Astrocyte of the cerebellum (primary cell): ENCODE measurements at regions not wholly inside any gene's neighbourhood (a gene's known extent, or its start where the extent isn't known, plus 50 kb on each side); places are given as distances from the start of the nearest gene placed in this dataset.

Source experiments
- DNase-seq: peaks from one replicate; pipeline ENCODE4 v3.0.0-alpha.2; 2011; ENCODE audit warnings: low read depth
- H3K4me3 ChIP-seq: 2 replicates; pipeline ENCODE4 v1.5.1; 2011; ENCODE audit warnings: mild to moderate bottlenecking, low read depth, low read length, moderate library complexity
- in situ Hi-C: cut with HindIII; loops from 2 replicates; pipeline ENCODE4 v1.10.0; 2017; ENCODE audit warnings: low sequenced_read_pairs
- TF ChIP-seq, protein P1 (sequence below): IDR thresholded peaks from 2 replicates; pipeline ENCODE4 v1.5.1; 2012; ENCODE audit warnings: low read length, low read depth, moderate library complexity, mild to moderate bottlenecking; ENCODE audit errors: missing control alignments

DNA sequence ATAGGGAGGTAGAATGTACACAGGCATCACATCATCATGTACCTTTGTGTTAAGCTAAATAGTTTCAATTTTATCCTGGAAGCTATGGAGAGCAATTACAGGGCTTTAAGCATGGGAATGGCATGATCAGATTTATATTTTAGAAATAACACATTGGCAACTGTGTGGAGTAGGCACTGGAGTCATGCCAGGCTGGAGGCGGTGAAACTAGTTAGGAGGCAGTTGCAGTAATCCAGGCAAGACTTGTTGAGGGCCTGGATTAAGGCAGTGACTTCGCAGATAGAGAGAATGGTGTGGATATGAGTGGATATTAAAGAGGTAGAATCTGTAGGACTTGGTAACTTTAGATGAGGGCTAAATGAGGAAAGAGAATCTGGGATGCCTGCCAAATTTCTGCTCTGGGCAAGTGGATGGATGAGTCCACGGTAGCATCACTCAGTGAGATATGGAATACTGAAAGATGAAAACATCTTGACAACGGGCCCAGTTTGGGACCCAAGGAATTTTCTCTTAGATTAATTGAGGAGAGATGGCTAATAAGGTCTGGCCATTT, 506.2 kb downstream of the FGF9 start:
- no peak for DNase-seq
- H3K4me3 ChIP-seq = no peak overlapping the region
- in situ Hi-C loops = no loop called here
- TF ChIP-seq, protein P1, sequence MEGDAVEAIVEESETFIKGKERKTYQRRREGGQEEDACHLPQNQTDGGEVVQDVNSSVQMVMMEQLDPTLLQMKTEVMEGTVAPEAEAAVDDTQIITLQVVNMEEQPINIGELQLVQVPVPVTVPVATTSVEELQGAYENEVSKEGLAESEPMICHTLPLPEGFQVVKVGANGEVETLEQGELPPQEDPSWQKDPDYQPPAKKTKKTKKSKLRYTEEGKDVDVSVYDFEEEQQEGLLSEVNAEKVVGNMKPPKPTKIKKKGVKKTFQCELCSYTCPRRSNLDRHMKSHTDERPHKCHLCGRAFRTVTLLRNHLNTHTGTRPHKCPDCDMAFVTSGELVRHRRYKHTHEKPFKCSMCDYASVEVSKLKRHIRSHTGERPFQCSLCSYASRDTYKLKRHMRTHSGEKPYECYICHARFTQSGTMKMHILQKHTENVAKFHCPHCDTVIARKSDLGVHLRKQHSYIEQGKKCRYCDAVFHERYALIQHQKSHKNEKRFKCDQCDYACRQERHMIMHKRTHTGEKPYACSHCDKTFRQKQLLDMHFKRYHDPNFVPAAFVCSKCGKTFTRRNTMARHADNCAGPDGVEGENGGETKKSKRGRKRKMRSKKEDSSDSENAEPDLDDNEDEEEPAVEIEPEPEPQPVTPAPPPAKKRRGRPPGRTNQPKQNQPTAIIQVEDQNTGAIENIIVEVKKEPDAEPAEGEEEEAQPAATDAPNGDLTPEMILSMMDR = no peak

DNA sequence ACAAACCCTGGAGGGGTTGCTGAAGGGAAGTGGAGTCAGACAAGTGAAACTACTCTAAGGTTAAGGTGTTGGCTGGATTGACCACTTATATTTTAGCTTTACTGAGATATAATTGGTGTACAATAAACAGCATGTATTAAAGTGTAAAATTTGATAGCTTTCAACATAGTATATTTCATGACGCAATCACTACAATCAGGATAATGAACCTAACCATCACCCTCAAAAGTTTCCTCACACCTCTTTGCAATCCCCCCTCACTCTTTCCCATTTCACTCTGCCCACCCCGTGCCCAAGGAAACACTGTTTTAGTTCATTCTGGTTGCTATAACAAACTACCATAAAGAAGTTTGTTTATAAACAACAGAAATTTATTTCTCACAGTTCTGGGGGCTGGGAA, 508.0 kb downstream of the FGF9 start:
- in situ Hi-C loops = no loop called here
- TF ChIP-seq, protein P1 = no peak
- no peak overlapping the region for H3K4me3 ChIP-seq
- no peak for DNase-seq

DNA sequence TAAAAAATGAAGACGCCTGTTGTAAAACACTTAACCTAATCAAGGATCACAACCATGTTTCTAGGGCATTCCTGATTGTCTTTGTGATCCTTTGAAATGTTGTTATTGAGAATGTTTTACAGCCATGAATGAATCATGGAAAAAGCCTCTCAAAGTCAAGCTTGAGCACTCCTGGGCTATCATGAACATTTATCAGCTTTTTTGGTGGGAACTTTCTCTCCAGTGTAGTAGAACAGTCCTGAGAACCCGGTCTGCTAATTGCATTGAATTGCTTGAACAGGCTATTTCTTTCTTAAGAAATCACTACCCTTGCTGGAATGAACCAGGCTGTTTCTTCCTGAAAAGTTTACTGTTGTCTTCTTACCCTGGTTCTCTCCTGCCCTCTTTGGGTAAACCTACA, 516.5 kb downstream of the FGF9 start:
- in situ Hi-C loops = no loop called here
- no peak overlapping the region for H3K4me3 ChIP-seq
- no peak for DNase-seq
- TF ChIP-seq, protein P1 = no peak

DNA sequence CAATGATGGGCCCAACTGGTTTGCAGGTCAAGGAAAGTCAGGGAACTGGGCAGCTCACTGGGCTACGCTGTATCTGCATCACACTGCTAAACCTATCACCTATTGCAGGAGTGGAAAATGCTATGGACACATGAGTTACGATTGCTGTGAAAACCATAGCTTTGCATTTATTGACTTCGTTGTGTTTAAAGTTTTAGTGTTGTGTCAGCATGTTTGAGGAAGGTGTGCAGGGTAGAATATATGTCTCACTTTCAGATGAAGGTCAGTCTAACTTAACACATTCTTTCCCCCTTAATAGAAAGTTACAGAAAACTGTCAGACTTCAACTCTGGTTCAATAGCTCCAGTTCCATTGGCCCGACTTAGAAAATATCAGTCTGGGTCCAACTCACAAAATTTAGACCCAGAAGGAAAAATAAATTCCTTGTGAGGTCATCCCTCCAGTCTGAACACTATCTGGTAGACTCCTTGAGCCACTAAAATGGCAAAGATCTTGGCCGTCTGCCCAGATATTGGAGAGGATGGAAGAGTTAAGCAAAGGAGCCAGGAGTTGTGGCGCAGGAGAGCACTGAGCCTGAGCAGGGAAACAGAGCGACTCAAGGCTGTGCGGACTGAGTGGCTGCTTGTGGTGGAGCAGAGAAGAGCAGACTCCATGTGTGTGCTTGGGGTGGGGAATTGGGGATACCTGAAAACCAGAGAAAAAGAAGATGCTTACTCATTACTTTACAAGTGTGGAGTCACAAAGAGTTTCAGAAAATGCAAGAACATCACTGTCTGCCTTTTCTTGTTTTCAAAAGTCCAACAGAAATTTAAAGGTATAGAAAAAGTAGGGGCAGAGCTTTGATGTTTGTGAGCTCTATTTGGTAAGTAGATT, 518.5 kb downstream of the FGF9 start:
- in situ Hi-C loops = no loop called here
- H3K4me3 ChIP-seq = no peak overlapping the region
- no peak for DNase-seq
- TF ChIP-seq, protein P1 = no peak

DNA sequence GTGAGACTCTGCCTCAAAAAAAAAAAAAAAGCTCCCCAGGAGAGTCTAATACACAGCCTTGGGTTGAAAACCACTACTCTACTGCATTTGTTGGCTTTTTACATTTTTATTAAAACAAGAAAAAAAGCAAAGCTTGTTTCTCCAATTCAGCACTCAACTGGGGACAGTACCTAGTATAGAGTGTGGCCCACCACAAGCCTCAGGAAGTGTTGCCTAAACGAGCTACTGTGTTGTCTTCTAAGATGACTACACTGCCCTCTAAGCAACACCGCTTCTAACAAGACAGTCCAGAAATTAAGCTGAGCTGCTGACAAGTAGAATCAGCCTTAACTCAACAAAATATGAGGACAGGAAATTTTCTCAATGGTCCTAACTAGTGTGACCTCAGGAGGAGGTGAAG, 522.2 kb downstream of the FGF9 start:
- DNase-seq = no peak
- in situ Hi-C loops = no loop called here
- no peak overlapping the region for H3K4me3 ChIP-seq
- TF ChIP-seq, protein P1 = no peak

DNA sequence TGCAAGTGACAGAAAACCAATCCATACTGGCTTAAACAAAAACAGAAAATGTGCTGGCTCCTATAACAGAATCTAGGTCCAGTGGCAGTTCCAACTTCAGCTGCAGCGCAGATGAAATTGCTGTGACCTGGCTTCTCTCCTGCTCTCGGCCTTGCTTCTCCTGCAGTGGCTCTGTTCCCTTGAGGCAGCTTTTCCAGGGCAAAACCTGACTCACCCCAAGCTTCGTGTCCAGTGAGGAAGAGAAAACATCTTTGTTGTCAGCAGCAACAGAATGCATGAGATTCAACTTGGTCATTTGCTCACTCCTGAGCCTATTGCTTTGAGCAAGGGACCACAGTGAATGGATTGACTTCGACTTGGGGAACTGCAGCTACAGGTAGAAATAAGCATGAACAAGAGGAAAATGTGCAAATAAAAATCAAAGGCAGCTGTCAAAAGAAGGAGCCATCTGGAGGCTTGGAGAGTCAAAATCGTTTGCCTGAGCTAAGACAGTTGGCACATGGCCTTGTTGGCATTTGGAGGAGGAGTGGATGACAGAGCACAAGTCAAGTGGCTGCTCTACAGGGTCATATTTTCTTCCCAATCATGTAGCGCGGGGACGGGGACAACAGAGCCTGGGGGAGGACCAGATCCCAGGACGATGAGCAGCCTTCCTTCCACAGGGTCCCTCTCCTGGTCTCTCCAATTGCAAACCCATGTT, 523.4 kb downstream of the FGF9 start:
- TF ChIP-seq, protein P1 = no peak
- no peak for DNase-seq
- no peak overlapping the region for H3K4me3 ChIP-seq
- in situ Hi-C loops = no loop called here
